BE2C (cell line): ENCODE measurements at regions not wholly inside any gene's neighbourhood (a gene's known extent, or its start where the extent isn't known, plus 50 kb on each side); places are given as distances from the start of the nearest gene placed in this dataset.

Experiments used
- DNase-seq: peaks from one replicate; pipeline ENCODE4 v3.0.0-alpha.2; 2020
- H3K27me3 ChIP-seq: fragments of 250-450 bp; sonication (Bioruptor Pico); 2 replicates; pipeline ENCODE4 v1.5.1; 2020; ENCODE audit warnings: mild to moderate bottlenecking
- H3K36me3 ChIP-seq: fragments of 250-450 bp; sonication (Bioruptor Pico); 2 replicates; pipeline ENCODE4 v1.5.1; 2020; ENCODE audit warnings: mild to moderate bottlenecking
- H3K4me1 ChIP-seq: fragments of 250-450 bp; sonication (Bioruptor Pico); 2 replicates; pipeline ENCODE4 v1.5.1; 2020
- H3K4me3 ChIP-seq: 2 replicates; pipeline ENCODE4 v1.5.1; 2011; ENCODE audit warnings: low read depth, low read length
- H3K9me3 ChIP-seq: fragments of 250-450 bp; sonication (Bioruptor Pico); 2 replicates; pipeline ENCODE4 v1.5.1; 2020
- TF ChIP-seq, protein P1 (sequence below): IDR thresholded peaks from 2 replicates; pipeline ENCODE4 v1.5.1; 2012; ENCODE audit warnings: mild to moderate bottlenecking, low read depth, low read length

DNA sequence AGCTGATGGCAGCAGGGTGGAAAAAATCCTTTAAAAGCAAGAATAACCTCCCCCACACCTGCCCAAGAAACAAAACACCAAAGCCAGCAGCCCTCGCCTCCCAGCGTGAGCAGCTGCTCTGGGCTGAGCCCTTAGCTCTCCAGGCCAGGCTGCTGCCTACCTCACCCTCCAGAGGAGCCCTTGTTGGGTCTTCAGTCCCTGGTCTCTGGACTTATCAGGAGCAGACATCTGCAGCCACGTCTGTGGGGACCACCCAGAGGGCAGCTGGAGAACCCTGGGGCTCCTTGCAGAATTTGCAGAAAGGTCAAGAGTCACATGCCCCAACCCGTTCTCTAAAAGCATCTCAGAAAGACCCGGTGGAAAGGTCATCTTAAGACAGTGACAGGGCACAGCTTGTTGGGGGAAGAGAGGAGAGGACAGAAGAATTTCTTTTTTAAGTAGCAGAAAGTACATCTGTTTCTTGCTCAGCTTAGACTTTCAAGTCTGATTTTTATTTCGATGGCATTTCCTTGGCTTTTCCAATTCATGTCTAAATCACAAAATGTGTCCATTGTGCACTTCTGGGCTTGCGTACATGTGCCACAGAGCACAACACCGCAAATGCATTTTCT, 425.7 kb upstream of the NFE2L3 start:
- H3K9me3 ChIP-seq, result no peaks in the 10 kb centered on the region
- DNase-seq, result no peak
- no peak overlapping the region for H3K4me3 ChIP-seq
- no peaks in the 10 kb centered on the region for H3K27me3 ChIP-seq
- peaks cover 6% of the 10 kb centered on the region; the same call in 1 of the 2 replicates for H3K4me1 ChIP-seq
- no peaks in the 10 kb centered on the region for H3K36me3 ChIP-seq
- TF ChIP-seq, protein P1, sequence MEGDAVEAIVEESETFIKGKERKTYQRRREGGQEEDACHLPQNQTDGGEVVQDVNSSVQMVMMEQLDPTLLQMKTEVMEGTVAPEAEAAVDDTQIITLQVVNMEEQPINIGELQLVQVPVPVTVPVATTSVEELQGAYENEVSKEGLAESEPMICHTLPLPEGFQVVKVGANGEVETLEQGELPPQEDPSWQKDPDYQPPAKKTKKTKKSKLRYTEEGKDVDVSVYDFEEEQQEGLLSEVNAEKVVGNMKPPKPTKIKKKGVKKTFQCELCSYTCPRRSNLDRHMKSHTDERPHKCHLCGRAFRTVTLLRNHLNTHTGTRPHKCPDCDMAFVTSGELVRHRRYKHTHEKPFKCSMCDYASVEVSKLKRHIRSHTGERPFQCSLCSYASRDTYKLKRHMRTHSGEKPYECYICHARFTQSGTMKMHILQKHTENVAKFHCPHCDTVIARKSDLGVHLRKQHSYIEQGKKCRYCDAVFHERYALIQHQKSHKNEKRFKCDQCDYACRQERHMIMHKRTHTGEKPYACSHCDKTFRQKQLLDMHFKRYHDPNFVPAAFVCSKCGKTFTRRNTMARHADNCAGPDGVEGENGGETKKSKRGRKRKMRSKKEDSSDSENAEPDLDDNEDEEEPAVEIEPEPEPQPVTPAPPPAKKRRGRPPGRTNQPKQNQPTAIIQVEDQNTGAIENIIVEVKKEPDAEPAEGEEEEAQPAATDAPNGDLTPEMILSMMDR, result no peak

DNA sequence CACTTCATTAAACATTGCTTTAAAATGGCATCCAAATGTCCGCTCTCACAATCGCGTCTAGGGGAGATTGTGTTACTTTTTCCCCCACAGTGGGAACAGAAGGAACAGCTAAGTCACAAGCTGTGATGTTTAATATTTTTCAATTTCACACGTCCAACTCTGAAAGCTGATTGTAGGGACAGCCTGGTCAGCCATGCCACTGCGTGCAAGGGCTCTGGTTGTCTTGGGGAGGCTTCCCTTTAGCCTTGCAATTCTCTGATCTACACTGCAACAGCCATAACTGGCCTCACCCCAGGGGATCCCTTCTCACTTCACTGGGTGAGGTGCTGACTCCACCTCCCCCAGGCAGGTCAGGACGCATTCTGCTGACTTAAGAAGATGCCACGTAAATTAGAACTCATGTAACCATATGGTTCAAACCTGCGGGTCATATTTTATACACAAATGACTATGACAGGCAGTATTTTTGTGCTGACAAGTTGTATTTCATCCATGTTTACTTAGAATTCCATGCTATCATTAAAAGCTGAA, 425.2 kb upstream of the NFE2L3 start:
- H3K9me3 ChIP-seq, result no peaks in the 10 kb centered on the region
- TF ChIP-seq, protein P1, result no peak
- no peak overlapping the region for H3K4me3 ChIP-seq
- no peak for DNase-seq
- peaks cover 6% of the 10 kb centered on the region; the same call in 1 of the 2 replicates for H3K4me1 ChIP-seq
- no peaks in the 10 kb centered on the region for H3K27me3 ChIP-seq
- no peaks in the 10 kb centered on the region for H3K36me3 ChIP-seq

DNA sequence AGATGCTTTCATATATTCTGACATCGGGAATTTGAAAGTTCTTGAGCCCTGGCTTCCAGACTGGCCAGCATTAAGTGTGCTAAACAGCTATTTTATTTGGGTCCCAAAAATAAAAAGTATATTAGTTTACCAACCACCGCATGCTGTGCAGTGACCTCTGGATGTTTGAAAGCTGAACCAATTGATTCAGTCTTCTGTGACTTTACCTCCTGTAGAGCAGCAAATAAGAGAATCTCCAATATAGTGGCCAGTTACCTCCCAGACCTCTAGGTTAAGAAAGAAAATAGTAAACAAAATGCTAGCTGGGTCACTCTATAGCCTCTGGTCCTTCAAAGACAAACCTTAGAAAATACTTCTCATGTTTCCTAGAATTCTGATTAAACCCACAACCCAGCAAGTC, 424.6 kb upstream of the NFE2L3 start:
- peaks cover 6% of the 10 kb centered on the region; the same call in 1 of the 2 replicates for H3K4me1 ChIP-seq

DNA sequence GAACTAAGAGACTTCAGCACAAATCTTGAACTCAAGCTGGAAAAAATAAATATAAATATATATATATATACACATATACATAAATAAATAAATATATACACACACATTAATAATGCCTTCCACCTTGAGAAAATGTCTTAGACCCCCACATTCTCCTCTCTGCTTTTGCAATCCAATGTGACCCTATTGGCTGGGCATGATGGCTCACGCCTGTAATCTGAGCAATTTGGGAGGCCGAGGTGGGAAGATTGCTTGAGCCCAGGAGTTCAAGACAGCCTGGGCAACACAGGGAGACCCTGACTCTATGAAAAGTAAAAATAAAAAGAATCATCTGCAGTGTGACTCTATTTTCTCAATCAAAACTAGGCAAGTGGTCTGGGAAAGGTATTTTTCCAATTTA, 424.1 kb upstream of the NFE2L3 start:
- Histone ChIP-seq H3K4me1 (peaks cover 6% of the 10 kb centered on the region; the same call in 1 of the 2 replicates), H3K36me3 (no peaks in the 10 kb centered on the region), H3K4me3 (no peak overlapping the region), H3K9me3 (no peaks in the 10 kb centered on the region), H3K27me3 (no peaks in the 10 kb centered on the region)
- no peak for DNase-seq
- TF ChIP-seq, protein P1, result no peak

More for the DNA sequence above, 424.6 kb upstream of the NFE2L3 start:
- TF ChIP-seq, protein P1, result no peak
- DNase-seq, result no peak
- Histone ChIP-seq H3K36me3 (no peaks in the 10 kb centered on the region), H3K27me3 (no peaks in the 10 kb centered on the region), H3K9me3 (no peaks in the 10 kb centered on the region), H3K4me3 (no peak overlapping the region)

DNA sequence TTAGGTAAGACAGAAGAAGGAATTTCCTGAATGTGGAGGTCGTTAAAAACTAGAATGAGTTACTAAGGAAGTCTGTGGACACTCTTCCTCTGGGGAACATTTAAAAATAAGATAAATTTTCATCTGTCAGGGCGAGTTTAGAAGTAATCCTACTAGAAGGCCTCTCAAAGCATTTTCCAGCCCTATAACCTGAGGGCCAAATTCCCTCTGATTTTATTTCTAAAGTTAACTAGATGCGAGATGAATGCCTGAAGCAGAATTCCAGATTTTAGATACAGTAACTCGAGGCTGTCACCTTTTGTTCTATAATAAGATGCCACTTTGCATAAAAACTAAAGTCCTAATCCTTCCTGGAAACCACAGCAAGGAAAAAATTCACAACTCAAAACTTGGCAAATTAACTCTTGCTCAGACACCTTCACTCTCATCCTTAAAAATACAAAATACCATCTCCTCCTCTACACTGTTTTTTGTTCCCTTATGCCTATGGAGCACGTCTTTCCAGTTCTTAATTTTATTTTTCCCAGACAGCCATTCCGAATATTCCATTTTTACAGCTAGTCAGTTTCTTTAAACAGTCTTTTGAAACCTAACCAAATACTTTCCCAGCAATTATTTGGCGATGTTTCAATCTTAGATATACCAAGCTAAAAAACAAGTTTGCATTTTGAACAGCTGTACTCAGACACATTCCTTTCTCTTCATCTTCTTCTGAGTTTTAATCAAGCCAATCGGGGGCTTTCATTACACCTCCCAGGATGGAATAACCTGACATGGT, 420.7 kb upstream of the NFE2L3 start:
- H3K36me3 ChIP-seq, result no peaks in the 10 kb centered on the region
- TF ChIP-seq, protein P1, result no peak
- no peak for DNase-seq
- H3K9me3 ChIP-seq, result no peaks in the 10 kb centered on the region
- H3K27me3 ChIP-seq, result no peaks in the 10 kb centered on the region
- H3K4me1 ChIP-seq, result no peaks in the 10 kb centered on the region
- H3K4me3 ChIP-seq, result no peak overlapping the region

DNA sequence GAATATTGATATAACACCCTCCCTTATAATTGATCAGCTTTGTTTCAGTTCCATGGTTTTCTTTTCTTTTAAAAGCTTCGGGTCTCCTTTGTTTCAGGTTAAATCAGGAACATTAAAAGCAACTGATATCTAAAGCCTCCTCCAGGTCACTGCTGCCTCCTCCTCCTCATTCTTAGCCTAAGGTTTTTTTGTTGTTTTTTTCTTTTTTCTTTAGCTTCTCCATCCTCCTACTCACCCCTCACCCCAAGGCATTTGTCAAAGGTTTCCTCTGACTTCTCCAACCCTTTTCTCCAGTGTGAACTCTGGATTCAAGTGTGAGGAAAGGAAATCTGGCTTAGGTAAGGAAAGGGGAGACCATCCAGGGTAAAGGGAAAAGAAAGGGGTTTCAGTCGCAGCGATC, 420.2 kb upstream of the NFE2L3 start:
- DNase-seq, result no peak
- Histone ChIP-seq H3K4me3 (no peak overlapping the region), H3K4me1 (no peaks in the 10 kb centered on the region), H3K9me3 (no peaks in the 10 kb centered on the region), H3K36me3 (no peaks in the 10 kb centered on the region), H3K27me3 (no peaks in the 10 kb centered on the region)
- TF ChIP-seq, protein P1, result no peak
